ENCODE measurements at regions not wholly inside any gene's neighbourhood (a gene's known extent, or its start where the extent isn't known, plus 50 kb on each side); places are given as distances from the start of the nearest gene placed in this dataset.
A peak's percentile ranks its signal among the peaks of the same experiment; 100 is the strongest.

DNA sequence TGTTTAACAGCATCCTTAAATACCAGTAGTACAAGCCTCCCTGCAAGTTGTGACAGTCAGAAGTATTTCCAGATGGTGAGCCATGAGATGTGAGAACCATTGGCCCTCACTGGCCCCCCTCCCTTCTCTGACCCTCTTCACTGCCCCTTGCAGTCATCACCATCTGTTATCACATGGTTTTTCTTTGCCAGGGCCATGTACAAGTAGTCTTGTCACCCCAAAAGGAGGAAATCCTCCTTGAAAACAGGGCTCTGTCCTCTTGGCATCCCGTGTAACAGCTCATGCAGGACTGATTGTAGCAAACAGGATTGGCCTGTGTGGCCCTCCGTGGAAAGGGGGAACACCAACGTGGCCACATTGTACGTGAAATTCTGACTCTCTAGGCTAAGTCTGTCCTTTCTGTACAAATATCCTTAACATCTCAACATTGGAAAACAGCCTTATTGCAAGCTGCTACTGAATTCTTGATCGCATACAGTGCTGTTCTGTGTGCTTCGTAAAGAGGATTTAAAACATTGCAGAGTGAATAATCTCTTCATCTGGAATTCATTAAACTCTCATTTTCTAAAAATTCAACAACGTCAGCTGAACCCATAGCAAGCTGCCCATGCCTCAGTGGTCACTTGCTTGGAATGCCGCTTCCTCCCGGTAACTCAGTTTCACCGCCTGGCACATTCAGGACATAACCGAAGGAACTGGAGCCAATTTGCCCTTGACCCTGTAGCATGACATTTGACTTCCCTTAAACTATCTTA lies 171.7 kb downstream of the ATPSCKMT start:
- no peak for DNase-seq (ENCODE audit: low spot score)

DNA sequence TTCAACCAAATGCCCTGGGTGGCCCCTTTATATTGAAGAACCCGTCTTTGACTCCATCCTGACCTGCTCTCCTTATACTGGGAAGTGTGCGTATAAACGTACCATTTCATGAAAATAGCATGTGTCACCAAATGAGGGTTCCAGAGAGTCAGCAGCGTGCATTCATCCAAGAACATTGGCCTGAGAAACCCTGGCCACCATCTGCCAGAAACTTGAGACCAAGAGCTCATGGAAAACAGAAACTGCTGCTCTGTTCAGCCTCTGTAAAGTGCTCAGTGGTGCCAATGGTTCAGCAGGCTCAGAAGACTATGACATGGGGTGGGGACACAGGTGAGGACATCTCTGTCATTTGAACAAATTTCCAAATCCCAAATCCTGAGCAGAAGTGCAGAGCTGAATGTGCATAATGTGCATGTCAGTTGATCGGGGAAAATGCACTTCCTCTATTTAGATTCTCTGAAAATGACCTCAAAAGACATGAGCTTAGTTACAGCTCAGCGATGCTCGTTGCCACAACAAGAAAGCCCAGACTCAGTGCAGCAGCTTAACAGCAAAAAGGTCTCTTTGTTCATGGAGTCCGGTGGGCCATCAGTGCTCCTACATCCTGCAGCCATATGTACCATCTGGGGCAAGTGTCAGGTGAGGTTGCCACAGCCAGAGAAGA lies 176.1 kb downstream of the ATPSCKMT start:
- DNase-seq (ENCODE audit: low spot score), result no peak

DNA sequence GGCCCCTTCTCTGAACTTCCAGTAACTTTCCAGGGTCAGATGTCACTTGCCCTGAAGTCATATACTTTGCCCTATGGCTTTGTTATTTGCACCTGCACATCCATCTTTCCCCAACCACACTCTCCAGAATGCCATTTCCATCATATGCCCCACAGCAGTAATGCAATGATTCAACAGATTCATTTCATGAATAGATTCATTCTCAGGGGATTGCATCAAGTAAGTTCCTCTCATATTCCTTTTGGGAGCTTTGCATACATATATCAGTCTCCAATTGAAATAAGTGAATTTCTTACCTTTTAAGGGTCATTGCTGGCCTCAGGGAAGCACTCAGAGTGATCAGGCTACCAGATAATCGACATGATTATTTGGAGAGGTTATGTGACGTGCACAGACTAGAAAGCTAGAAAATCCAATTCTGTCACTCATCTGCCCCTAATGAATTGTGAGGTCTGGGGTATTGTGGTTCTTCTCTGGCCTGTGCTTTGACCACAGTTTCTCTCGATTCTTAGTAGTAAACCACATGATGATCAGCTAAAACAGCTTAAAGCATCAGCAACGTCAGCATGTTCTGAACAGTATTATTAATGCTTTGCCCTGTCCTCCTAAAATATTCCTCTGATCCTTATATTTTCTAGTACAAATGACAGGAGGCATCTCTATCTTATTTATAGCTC lies 179.9 kb downstream of the ATPSCKMT start:
- peak; percentile 76 for DNase-seq (ENCODE audit: low spot score)

DNA sequence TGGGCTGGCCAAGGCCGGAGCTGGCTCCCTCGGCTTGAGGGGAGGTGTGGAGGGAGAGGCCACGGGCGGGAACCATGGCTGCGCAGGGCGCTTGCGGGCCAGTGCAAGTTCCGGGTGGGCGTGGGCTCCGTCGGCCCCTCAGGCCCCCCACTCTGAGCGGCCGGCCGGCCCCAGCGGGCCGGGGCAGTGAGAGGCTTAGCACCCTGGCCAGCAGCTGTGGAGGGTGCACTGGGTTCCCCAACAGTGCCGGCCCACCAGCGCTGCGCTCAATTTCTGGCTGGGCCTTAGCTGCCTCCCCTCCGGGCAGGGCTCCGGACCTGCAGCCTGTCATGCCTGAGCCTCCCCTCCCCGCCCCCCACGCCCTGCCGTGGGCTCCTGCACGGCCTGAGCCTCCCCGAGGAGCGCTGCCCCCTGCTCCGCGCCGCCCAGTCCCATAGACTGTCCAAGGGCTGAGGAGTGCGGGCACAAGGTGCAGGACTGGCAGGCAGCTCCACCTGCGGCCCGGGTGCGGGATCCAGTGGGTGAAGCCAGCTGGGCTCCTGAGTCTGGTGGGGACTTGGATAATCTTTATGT lies 184.2 kb downstream of the ATPSCKMT start:
- DNase-seq (ENCODE audit: low spot score), result no peak

DNA sequence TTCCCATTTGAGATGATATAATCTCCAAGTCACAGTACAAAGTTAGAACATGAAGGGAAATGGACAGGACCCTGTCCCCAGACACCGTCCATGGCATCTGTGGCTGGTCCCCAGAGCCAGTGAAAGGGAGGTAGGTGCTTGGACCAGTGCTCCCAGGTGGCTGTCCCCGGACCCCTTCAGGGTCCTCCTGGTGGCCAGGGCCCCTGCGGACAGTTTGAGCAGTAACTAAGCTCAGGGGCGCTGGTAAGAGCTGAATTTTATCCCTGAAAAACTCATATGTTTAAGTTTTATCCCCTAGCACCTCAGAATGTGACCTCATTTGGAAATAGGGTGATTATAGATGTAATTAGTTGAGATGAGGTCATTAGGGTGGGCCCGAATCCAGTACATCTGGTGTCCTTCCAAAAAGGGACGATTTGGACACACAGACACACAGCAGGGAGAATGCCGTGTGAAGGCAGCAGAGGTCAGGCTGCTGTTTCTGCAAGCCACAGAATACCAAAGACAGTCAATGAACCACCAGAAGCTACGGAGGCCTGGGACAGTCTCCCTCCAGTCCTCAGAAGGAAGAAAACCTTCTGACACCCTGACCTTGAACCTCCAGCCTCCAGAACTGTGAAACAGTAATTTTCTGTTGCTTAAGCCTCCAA lies 185.0 kb downstream of the ATPSCKMT start:
- peak; percentile 15 for DNase-seq (ENCODE audit: low spot score)

DNA sequence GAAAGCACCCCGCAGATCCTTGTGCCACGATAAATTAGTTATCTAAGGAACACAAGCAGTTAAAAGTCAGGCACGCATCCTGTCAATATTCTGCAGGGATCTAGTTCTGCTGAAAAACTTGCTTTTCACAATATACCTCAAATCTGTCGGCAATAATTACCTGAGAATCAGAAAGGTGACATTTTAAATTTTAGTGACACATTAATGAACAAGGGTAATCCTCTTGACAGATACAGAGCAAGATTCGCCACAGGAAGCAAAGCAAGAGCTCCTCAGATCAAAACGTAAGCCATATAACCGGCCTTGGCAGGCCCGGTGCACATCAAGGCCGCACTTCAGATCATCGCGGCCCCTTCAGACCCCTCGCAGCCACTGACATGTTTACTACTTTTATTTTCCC lies 185.7 kb downstream of the ATPSCKMT start:
- peak; percentile 29 for DNase-seq (ENCODE audit: low spot score)

DNA sequence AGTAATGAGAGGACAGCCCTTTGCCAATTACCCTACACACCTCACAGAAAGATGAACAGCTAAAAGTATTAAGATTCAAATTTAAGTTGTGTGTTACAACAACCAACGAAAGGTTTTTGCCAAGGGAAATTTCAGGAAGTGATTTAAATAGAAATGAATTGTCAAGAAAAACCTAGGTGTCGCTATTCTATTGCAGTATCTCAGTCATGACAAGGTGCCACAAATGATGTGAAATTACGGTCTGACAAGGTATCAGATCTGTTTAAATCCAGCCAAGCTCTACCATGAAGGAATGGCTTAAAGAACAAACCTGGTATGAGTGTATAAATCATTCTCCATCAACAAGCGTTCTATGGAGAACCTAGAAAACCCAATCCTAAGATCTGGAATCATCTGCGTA lies 189.7 kb downstream of the ATPSCKMT start:
- DNase-seq (ENCODE audit: low spot score), result no peak

DNA sequence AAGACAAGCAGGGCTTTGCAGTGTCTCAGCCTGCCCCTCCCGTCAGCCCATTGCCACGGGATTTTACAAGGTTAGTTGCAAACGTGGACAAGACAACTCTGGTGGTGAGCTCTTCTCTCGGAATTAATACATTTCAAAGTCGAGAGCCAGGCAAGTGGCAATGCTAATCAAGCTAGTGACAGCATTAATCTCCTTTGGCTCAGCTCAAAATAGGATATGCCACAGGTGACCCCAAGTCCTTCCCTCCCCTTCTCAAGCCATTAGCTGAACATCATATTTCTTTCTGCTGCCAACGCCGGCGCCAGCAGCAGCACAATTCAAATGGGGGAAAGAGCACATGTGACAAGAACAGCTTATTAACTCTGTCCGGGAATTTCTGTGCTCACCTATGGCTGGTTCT lies 190.1 kb downstream of the ATPSCKMT start:
- DNase-seq (ENCODE audit: low spot score), result no peak

DNA sequence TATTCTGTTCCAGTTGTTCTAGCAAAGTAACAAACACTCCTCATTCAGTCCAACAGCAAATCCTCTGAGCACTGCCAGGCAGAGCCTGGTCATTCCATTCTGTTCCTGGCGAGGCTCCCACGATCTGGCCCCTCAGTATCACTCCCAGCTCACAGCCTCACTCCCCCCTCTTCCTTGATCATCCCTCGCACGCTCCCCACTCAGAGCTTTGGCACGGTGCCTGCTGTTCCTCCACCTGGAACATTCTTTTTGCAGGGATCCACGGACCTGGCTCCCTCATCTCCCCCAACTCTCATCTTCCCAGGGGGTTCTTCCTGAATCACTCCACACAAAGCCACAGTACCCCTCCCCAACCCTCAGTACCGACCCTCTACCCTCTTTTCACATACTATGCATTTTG lies 192.3 kb downstream of the ATPSCKMT start:
- DNase-seq (ENCODE audit: low spot score), result no peak

DNA sequence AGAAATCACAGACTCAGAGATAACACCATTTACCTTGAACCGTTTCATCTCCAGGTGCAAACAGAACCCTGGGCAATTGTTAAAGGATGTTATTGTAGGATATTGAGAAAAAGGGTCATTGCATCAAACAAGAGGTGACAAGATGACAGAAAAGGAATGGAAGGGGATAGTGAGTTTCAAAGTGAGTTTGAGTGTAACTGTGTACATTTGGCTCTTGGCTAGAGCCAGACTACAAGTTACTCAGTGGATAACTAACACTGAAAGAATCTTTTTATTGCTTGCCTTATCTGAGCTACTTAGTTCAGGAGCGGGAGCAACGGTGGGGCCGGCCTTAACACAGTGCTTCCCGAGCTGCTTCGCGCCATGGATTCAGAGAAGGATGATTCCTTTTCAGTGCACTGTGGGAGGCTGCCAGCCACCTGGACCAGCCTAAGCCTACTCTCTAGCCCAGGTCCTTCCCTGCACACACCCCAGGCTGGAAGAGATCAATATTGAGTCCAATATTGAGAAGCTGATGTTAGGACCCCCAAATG lies 193.4 kb downstream of the ATPSCKMT start:
- no peak for DNase-seq (ENCODE audit: low spot score)

DNA sequence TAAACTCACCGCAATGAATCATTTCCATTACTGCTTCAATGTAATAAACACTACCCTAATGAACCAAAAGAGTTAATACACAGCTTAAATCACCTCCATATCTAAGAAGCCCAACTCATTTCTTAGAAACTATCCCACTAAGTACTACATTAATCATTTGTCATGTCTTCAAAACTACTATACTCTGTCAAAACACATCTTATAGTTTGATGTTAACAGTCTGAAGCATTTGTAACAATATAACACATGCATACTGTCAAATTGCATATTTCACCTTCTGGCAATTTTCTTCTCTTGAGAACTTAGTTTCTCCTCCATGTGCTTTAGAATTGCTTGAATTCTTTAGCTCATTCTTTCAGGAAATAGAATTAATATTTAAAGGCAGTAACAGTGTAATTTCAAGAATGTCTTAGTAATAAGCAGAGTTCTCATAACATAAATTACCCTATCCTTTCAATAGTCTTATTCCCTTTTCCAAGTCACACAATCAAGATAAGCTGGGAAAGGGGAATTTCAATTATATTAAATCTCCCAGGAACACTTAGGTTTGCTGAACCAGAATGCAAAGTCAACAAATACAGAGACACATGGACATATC lies 199.7 kb downstream of the ATPSCKMT start:
- DNase-seq (ENCODE audit: low spot score), result no peak

DNA sequence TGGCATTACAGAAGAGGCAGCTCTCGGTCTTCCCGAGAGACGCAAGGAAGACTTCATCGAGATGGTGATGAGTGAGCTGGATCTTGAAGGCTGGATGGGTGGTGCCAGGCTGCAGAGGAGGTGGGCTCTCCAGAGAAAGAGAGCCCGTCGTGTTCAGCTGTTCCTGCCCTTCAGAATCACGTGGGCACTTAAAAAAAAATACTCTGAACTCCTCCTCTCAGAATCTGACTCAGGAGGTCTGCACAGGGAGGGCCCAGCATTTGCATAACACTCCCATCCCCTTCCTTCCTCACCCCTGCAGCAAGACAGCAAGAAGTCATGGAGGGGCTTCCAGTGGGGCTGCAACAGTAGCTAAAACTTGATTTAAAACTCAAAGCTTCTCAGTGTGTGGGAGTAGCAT lies 203.0 kb downstream of the ATPSCKMT start:
- DNase-seq (ENCODE audit: low spot score), result no peak

DNA sequence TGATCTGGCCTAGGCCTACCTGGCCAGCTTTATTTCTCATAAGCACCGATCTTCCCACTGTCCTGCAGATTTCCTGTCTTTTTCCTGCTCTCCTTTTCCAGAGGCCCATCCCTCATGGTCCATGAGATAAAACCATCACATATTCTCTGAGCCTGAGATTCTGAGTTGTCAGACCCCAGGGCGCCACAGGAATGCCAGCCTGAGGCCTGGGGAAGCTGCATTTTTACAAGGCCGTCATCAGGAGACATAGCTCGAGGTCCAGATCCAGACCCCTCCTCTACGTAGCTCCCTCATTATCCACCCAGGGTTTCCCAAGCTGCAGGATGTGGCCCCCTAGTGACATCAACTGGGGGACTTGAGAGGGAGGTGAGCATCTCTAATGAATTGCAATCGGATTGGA lies 204.3 kb downstream of the ATPSCKMT start:
- DNase-seq (ENCODE audit: low spot score), result no peak

DNA sequence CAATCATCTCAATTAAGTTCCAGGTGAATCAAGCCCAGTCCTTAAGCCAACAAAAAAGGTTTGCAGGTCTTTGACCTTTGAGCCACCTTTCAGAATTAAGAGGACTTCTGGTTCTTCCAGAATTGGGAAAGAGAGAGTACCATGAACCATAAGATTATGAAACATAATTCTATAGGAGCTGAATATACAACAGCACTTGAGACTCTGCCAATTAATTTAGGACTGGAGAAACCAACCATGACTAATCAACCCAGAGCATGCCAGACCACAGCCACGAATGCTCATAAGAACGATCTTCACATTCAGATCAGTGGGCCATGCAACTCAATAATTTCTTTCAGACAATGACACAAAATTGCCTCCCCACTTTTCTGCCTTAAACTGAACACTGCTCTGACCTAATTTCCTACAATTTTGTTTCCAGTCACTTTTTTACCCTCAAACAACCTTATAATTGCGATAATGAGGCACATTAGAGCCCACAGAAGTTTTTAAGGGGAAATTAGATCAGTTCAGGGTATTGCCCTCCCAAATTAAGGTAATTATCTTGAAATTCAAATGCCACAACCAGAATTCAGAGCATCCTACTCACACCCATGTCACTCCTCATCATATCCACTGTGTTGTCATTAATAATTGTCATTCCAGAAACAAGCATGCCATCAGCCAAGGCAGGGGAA lies 213.4 kb downstream of the ATPSCKMT start:
- no peak for DNase-seq (ENCODE audit: low spot score)

DNA sequence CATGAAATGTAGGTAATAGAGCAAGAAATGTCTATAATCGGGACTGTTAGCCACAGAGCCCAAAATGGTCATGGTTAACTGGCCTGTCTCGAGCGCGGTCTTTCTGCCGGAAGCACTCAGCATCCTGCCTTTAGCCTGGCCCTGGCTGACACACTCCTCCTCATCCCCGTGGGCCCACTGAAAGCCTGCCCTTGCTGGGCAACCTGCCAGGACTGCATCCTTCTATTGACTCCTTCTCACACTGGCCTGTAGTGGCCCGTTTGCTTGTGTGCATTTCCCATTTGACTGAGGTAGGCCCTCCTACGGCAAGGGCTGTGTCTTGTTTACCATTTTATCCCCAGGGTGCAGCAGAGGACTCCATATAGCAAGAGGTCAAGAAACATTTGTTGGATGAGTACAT lies 215.7 kb downstream of the ATPSCKMT start:
- DNase-seq (ENCODE audit: low spot score), result peak; percentile 45

DNA sequence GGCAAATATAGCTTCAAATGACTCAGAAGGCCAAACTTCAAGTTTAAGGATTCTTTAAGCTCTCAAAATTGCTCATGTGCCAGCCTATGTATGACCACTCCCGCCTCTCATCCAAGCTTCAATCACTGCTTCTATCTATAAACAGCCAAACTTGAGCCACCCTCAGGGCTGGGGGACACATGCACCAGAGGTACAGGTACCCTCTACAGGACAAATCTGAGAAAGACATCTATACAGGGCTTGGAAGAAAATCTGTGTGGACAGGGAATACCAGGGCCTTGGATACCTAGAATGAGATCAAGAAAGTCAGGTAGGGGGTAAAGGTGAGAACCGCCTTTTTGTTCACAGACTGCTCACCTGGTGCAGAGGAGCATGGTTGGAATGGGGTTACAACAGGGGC lies 217.9 kb downstream of the ATPSCKMT start:
- no peak for DNase-seq (ENCODE audit: low spot score)

DNA sequence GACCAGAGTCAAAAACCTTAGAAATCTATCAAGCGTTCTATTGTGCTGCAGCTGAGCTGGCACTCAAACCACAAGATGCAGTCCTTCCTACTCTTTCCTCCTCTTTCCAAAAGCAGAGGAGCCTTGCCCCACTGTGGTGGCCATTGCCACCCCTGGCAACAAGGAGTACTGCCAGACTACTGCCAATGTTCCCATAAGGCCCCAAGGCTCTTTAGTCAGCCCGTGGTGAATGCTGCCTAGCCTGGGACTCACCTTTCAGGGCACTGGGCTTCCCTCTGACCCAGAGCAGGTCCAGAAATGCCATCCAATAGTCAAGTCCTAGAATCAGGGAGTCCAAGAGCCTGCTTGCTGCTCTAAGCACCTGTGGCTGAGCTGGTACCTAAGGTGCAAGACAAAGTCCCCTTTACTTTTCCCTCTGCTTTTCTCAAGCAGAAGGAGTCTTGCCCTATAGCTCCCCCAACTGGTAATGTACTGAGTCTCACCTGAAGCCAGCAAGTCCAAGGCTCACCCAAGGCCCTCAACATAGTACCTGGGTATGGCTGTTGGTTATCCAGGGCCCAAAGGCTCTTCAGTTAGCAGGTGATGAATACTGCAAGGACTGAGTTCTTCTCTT lies 219.4 kb downstream of the ATPSCKMT start:
- DNase-seq (ENCODE audit: low spot score), result peak; percentile 27

DNA sequence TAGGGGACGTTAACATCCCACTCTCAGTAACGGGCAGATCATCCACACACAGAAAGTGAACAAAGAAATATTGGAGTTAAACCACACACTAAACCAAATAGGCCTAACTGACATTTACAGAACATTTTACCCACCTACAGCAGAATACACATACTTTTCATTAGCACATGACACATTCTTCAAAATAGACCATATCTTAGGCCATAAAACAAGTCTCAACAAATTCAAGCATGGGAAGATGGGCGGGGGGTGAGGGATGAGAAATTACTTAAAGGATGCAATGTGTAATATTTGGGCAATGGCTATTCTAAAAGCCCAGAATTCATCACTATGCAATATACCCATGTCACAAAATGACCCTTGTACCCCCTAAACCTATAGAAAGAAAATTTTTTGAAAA lies 226.2 kb downstream of the ATPSCKMT start:
- DNase-seq (ENCODE audit: low spot score), result no peak

DNA sequence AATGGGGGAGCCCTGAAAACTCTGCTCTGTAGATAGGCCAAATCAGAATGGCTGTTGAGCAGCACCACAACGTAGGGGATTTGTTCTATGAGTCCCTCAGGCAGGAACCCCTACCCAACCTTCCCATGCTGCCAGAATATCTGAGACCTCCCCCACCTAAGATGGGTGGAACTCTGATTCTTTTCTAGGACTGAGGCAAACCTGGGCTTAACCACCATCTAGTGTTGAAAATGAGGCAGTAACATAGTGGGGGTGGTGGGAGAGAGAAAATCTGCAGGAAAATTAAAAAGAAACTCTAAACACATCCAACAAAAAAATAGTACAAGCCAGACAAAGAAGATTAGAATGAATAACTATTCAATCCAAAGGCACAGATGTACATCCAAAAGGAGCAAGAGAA lies 228.4 kb downstream of the ATPSCKMT start:
- DNase-seq (ENCODE audit: low spot score), result no peak

DNA sequence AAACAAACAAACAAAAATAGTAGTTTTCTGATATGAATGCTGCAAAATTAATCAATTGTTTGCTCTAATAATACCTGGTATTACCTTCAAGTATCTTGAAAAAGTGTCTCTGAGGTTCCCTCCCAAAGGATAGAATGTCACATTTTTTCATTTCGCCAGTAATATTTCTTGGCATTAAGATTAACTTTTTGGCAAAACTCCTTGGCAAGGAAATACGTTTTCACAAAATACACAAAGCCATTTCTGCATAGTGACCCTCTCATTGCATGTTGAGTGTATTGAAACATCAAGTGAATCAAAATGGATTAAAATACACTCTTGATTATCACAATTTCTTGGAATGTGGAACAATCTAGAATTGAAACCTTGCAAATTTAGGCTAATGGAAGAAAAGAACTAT lies 230.5 kb downstream of the ATPSCKMT start:
- no peak for DNase-seq (ENCODE audit: low spot score)
